H9 (cell line): ENCODE measurements at regions not wholly inside any gene's neighbourhood (a gene's known extent, or its start where the extent isn't known, plus 50 kb on each side); places are given as distances from the start of the nearest gene placed in this dataset.

Experiments
- DNase-seq: peaks from one replicate; pipeline ENCODE4 v3.0.0-alpha.2; 2017
- H2AFZ ChIP-seq: one replicate; pipeline ENCODE4 v1.6.1; 2013; ENCODE audit warnings: mild to moderate bottlenecking, low read length, control low read depth, moderate library complexity
- H2AK5ac ChIP-seq: 2 replicates; pipeline ENCODE4 v1.6.1; 2013; ENCODE audit warnings: low read length, control low read depth, mixed read lengths; ENCODE audit not compliant: insufficient read length
- H2BK120ac ChIP-seq: one replicate; pipeline ENCODE4 v1.6.1; 2013; ENCODE audit warnings: low read depth, mild to moderate bottlenecking, low read length, control low read depth, inconsistent platforms; ENCODE audit not compliant: poor library complexity, severe bottlenecking
- H2BK12ac ChIP-seq: 2 replicates; pipeline ENCODE4 v1.6.1; 2013; ENCODE audit warnings: low read length, control low read depth, mixed read lengths, low read depth; ENCODE audit not compliant: insufficient read length
- H2BK15ac ChIP-seq: 2 replicates; pipeline ENCODE4 v1.6.1; 2013; ENCODE audit warnings: low read depth, low read length, control low read depth
- H2BK20ac ChIP-seq: one replicate; pipeline ENCODE4 v1.6.1; 2013; ENCODE audit warnings: low read depth, mild to moderate bottlenecking, low read length, control low read depth, inconsistent platforms; ENCODE audit not compliant: poor library complexity, severe bottlenecking
- H2BK5ac ChIP-seq: 2 replicates; pipeline ENCODE4 v1.6.1; 2013; ENCODE audit warnings: low read length, control low read depth, mixed read lengths; ENCODE audit not compliant: insufficient read length
- H3K14ac ChIP-seq: 2 replicates; pipeline ENCODE4 v1.6.1; 2013; ENCODE audit warnings: low read length, control low read depth; ENCODE audit not compliant: insufficient read depth
- H3K18ac ChIP-seq: 2 replicates; pipeline ENCODE4 v1.6.1; 2013; ENCODE audit warnings: low read depth, mild to moderate bottlenecking, mixed read lengths, low read length, control low read depth; ENCODE audit not compliant: insufficient read length
- H3K23ac ChIP-seq: 2 replicates; pipeline ENCODE4 v1.6.1; 2013; ENCODE audit warnings: low read length, control low read depth, mixed read lengths, low read depth; ENCODE audit not compliant: insufficient read length
- H3K23me2 ChIP-seq: 2 replicates; pipeline ENCODE4 v1.6.1; 2013; ENCODE audit warnings: low read depth, mild to moderate bottlenecking, mixed read lengths, low read length, control low read depth; ENCODE audit not compliant: insufficient read length, poor library complexity, severe bottlenecking
- H3K27ac ChIP-seq: 2 replicates; pipeline ENCODE4 v1.5.1; 2013; ENCODE audit warnings: low read length, control low read depth, mixed read lengths, low read depth; ENCODE audit not compliant: insufficient read length
- H3K27me3 ChIP-seq: 2 replicates; pipeline ENCODE4 v1.6.1; 2013; ENCODE audit warnings: low read length, control low read depth, inconsistent platforms; ENCODE audit not compliant: insufficient read depth
- H3K4ac ChIP-seq: 2 replicates; pipeline ENCODE4 v1.6.1; 2013; ENCODE audit warnings: low read depth, mild to moderate bottlenecking, control low read depth, inconsistent platforms, low read length, moderate library complexity
- H3K4me1 ChIP-seq: 2 replicates; pipeline ENCODE4 v1.6.1; 2013; ENCODE audit warnings: low read length, control low read depth, inconsistent platforms; ENCODE audit not compliant: insufficient read depth
- H3K4me2 ChIP-seq: 2 replicates; pipeline ENCODE4 v1.6.1; 2013; ENCODE audit warnings: low read length, control low read depth, mixed read lengths; ENCODE audit not compliant: insufficient read length, insufficient read depth
- H3K56ac ChIP-seq: 2 replicates; pipeline ENCODE4 v1.6.1; 2013; ENCODE audit warnings: low read depth, mild to moderate bottlenecking, mixed read lengths, low read length, control low read depth; ENCODE audit not compliant: insufficient read length
- H3K79me1 ChIP-seq: 2 replicates; pipeline ENCODE4 v1.6.1; 2013; ENCODE audit warnings: low read depth, mild to moderate bottlenecking, moderate library complexity, low read length, control low read depth, inconsistent platforms; ENCODE audit not compliant: insufficient read depth, poor library complexity, severe bottlenecking
- H3K79me2 ChIP-seq: 2 replicates; pipeline ENCODE4 v1.6.1; 2013; ENCODE audit warnings: low read length, control low read depth, inconsistent platforms; ENCODE audit not compliant: insufficient read depth
- H3K9ac ChIP-seq: 2 replicates; pipeline ENCODE4 v1.6.1; 2013; ENCODE audit warnings: low read length, control low read depth, mixed read lengths; ENCODE audit not compliant: insufficient read length; ENCODE audit errors: extremely low read depth
- H3K9me3 ChIP-seq: one replicate; pipeline ENCODE4 v1.6.1; 2013; ENCODE audit warnings: low read depth, low read length, inconsistent platforms; ENCODE audit not compliant: control insufficient read depth
- H3T11ph ChIP-seq: one replicate; pipeline ENCODE4 v1.6.1; 2013; ENCODE audit warnings: mild to moderate bottlenecking, low read length, control low read depth, inconsistent platforms
- H4K20me1 ChIP-seq: one replicate; pipeline ENCODE4 v1.6.1; 2013; ENCODE audit not compliant: control insufficient read depth, insufficient read length, insufficient read depth
- H4K5ac ChIP-seq: 2 replicates; pipeline ENCODE4 v1.6.1; 2013; ENCODE audit warnings: low read depth, mild to moderate bottlenecking, mixed read lengths, low read length, control low read depth; ENCODE audit not compliant: insufficient read length
- H4K8ac ChIP-seq: replicated peaks from 2 replicates; pipeline ENCODE4 v1.6.1; 2013; ENCODE audit warnings: low read length, control low read depth, mixed read lengths, low read depth; ENCODE audit not compliant: insufficient read length
- H4K91ac ChIP-seq: 2 replicates; pipeline ENCODE4 v1.6.1; 2013; ENCODE audit warnings: low read depth, mild to moderate bottlenecking, moderate library complexity, mixed read lengths, low read length, control low read depth; ENCODE audit not compliant: insufficient read length
- H3K27ac Mint-ChIP-seq, 3 experiments: 2 replicates in 2 of 3; 3 replicates in 1 of 3; pipeline ENCODE4 v1.8.0; 2020 to 2021; ENCODE audit warnings: mixed read lengths in 3 of 3, mild to moderate bottlenecking in 1 of 3, moderate library complexity in 1 of 3
- H3K27me3 Mint-ChIP-seq: 2 replicates; pipeline ENCODE4 v1.8.0; 2021; ENCODE audit warnings: low read depth, mild to moderate bottlenecking, moderate library complexity, mixed read lengths
- H3K36me3 Mint-ChIP-seq, 3 experiments: 2 replicates in 2 of 3; 3 replicates in 1 of 3; pipeline ENCODE4 v1.8.0; 2020 to 2021; ENCODE audit warnings: low read depth in 3 of 3, mixed read lengths in 3 of 3; ENCODE audit not compliant: insufficient read depth in 1 of 3
- H3K4me1 Mint-ChIP-seq, 2 experiments: 2 replicates each; pipeline ENCODE4 v1.8.0; 2020; ENCODE audit warnings: mixed read lengths in 2 of 2
- H3K4me3 Mint-ChIP-seq, 2 experiments: 2 replicates in 1 of 2; 3 replicates in 1 of 2; pipeline ENCODE4 v1.8.0; 2020 to 2021; ENCODE audit warnings: mild to moderate bottlenecking in 2 of 2, mixed read lengths in 2 of 2, moderate library complexity in 1 of 2
- H3K9me3 Mint-ChIP-seq, 2 experiments: 2 replicates in 1 of 2; 3 replicates in 1 of 2; pipeline ENCODE4 v1.8.0; 2020; ENCODE audit warnings: mild to moderate bottlenecking in 2 of 2, mixed read lengths in 2 of 2, moderate library complexity in 1 of 2
- CTCF ChIP-seq: fragments of 200-600 bp; sonication (generic); conservative IDR thresholded peaks from 3 replicates; pipeline ENCODE4 v1.8.0; 2021; ENCODE audit warnings: antibody characterized with exemption, mild to moderate bottlenecking
- WGBS: extraction: QIAGEN DNeasy Blood & Tissue Kit; methylation state at CpG from one replicate; pipeline ENCODE4 v1.1.7; 2013; ENCODE audit warnings: missing lambda C conversion rate, low lambda C conversion rate, mixed read lengths; ENCODE audit not compliant: insufficient read length; ENCODE audit errors: extremely low coverage; 5-methylcytosine and 5-hydroxymethylcytosine counted together

- H3T11ph ChIP-seq = no peak overlapping the region
- WGBS = no CpG with 5 or more reads among the region's 17 CpGs
- no peak overlapping the region for H3K27ac ChIP-seq
- H3K9ac ChIP-seq = no peak overlapping the region
- no peak overlapping the region for H2AK5ac ChIP-seq
- no peak overlapping the region for H4K8ac ChIP-seq
- Mint-ChIP-seq H3K36me3 (no peaks in the 10 kb centered on the region), H3K27me3 (peaks cover 3% of the 10 kb centered on the region; the same call in 1 of the 2 replicates), H3K27ac (no peak overlapping the region), H3K4me1 (peaks cover 16 to 22% of the 10 kb centered on the region in 2 experiments), H3K4me3 (no peak overlapping the region), H3K9me3 (peaks cover 0 to 2% of the 10 kb centered on the region in 2 experiments; a peak in 1 of 5 replicates)
- no peaks in the 10 kb centered on the region for H3K27me3 ChIP-seq
- no peak overlapping the region for H3K18ac ChIP-seq
- no peak overlapping the region for H2BK20ac ChIP-seq
- H3K56ac ChIP-seq = no peak overlapping the region
- H4K91ac ChIP-seq = no peak overlapping the region
- no peak overlapping the region for H3K4me2 ChIP-seq
- H2BK5ac ChIP-seq = no peak overlapping the region
- H3K23ac ChIP-seq = no peak overlapping the region
- no peaks in the 10 kb centered on the region; the same call in 1 of the 2 replicates for H3K4me1 ChIP-seq
- H3K79me2 ChIP-seq = no peaks in the 10 kb centered on the region
- H4K20me1 ChIP-seq = peaks cover under 1% of the 10 kb centered on the region
- H2BK12ac ChIP-seq = no peak overlapping the region
- no peak overlapping the region for H3K14ac ChIP-seq
- H3K23me2 ChIP-seq = no peaks in the 10 kb centered on the region
- TF ChIP-seq CTCF = no peak
- no peak overlapping the region for H3K4ac ChIP-seq
- peak; percentile 7 for DNase-seq
- H2BK15ac ChIP-seq = no peak overlapping the region
- no peak overlapping the region for H2BK120ac ChIP-seq
- no peaks in the 10 kb centered on the region for H3K9me3 ChIP-seq
- H4K5ac ChIP-seq = no peak overlapping the region
- no peaks in the 10 kb centered on the region for H3K79me1 ChIP-seq
- no peak overlapping the region for H2AFZ ChIP-seq
These were observed 178.4 kb downstream of the IRF8 start for GRCh38 chr16:86077243-86077940.
